ENCODE measurements at regions not wholly inside any gene's neighbourhood (a gene's known extent, or its start where the extent isn't known, plus 50 kb on each side); places are given as distances from the start of the nearest gene placed in this dataset.
A peak's percentile ranks its signal among the peaks of the same experiment; 100 is the strongest.

GRCh38 chr12:124214574-124214973 lies 80.3 kb upstream of the RFLNA start:
- Histone ChIP-seq H2AFZ (replicated peaks) (no peak overlapping the region), H3K79me2 (ENCODE audit: low read depth) (no peaks in the 10 kb centered on the region), H3K36me3 (no peaks in the 10 kb centered on the region), H3K4me2 (no peak overlapping the region), H3K27me3 (no peaks in the 10 kb centered on the region), H4K20me1 (ENCODE audit: low read depth) (peaks cover 3% of the 10 kb centered on the region), H3K27ac (no peak overlapping the region), H3K9ac (no peak overlapping the region), H3K4me3 (no peak overlapping the region), H3K9me3 (ENCODE audit: low read depth) (no peaks in the 10 kb centered on the region), H3K4me1 (peaks cover 21% of the 10 kb centered on the region), H3F3A (ENCODE audit: low read depth) (peaks cover 28% of the 10 kb centered on the region)
- Mint-ChIP-seq H3K27me3 (ENCODE audit: insufficient read depth, low read depth) (peaks cover 2% of the 10 kb centered on the region), H3K4me1 (peaks cover 35% of the 10 kb centered on the region), H3K36me3 (peaks cover 11% of the 10 kb centered on the region), H3K27ac (peak overlapping the region; percentile 21), H3K4me3 (no peak overlapping the region), H3K9me3 (peaks cover 35% of the 10 kb centered on the region)
- no peak for TF ChIP-seq EZH2 (IDR thresholded peaks at IDR 0.05)
- TF ChIP-seq EZH2phosphoT487 (IDR thresholded peaks at IDR 0.05) = no peak
- no peak for TF ChIP-seq CTCF (IDR thresholded peaks at IDR 0.05)
- DNase-seq (ENCODE audit: low spot score) = no peak

DNA sequence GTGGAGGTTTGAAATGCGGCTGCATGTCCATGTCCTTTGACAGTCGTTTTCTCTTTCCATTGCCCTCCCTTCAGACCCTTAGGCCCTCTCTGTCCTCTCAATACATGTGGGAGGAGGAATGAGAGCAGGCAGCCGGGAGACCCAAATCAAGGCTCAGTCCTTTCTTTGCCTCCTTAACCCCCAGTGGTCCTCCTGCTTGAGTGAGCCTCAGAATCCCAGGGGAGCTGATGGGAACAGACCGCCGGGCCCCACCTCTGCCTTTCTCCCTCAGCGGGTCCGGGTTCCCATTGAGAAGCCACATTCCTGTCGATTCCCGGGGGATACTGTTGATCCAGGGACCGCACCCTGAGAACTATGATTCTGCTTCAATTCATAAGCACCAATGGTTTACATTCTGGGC lies 77.9 kb upstream of the RFLNA start:
- H3K9me3 Mint-ChIP-seq = peaks cover 29% of the 10 kb centered on the region
- H3K36me3 Mint-ChIP-seq = peaks cover 11% of the 10 kb centered on the region
- Histone ChIP-seq H3K9me3 (ENCODE audit: low read depth) (no peaks in the 10 kb centered on the region), H3K79me2 (ENCODE audit: low read depth) (no peaks in the 10 kb centered on the region), H3K4me3 (no peak overlapping the region), H3K27ac (no peak overlapping the region), H2AFZ (replicated peaks) (no peak overlapping the region), H3K36me3 (no peaks in the 10 kb centered on the region), H3K4me1 (peaks cover 21% of the 10 kb centered on the region), H3F3A (ENCODE audit: low read depth) (peaks cover 28% of the 10 kb centered on the region), H3K9ac (no peak overlapping the region), H3K4me2 (peak overlapping the region; percentile 46), H4K20me1 (ENCODE audit: low read depth) (peaks cover 3% of the 10 kb centered on the region), H3K27me3 (no peaks in the 10 kb centered on the region)
- H3K4me3 Mint-ChIP-seq = no peak overlapping the region
- TF ChIP-seq EZH2 (IDR thresholded peaks at IDR 0.05) (no peak), CTCF (IDR thresholded peaks at IDR 0.05) (no peak), EZH2phosphoT487 (IDR thresholded peaks at IDR 0.05) (no peak)
- peak overlapping the region; percentile 46 for H3K27ac Mint-ChIP-seq
- H3K4me1 Mint-ChIP-seq = peaks cover 28% of the 10 kb centered on the region
- H3K27me3 Mint-ChIP-seq (ENCODE audit: insufficient read depth, low read depth) = peaks cover 6% of the 10 kb centered on the region
- DNase-seq (ENCODE audit: low spot score) = peak; percentile 50

DNA sequence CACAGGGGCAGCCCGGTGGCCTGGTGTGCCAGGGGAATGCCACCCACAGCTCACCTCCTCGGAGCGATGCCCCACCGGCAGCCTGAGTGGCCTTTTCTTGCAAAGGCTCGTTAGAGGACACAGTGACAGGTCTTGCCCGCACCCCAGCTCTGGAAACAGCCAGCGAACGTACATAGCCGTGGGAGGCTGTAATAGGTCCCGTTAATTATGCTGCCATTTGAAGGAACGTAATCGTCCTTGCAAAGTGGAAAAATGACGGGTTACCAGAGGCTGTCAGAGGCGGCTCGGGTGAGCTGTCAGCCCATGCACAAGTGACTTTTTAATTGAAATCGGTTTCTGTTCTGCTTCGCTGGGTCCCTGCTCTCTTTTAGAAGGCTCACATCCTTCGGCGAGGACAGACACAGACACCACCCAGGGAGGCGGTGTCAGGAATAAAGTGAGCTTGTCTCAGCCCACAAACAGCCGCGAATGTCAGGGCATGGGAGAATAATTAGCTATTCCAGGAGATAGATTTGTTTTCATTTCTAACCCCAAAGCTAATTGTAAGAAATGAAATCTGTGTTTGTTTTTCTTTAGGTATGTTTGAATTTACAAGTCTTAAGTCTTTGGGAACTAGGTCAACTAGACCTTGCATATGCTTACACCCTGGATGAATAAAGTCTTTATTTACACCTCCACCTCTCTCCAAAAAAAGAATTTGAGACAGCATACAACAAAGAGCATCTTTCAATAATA lies 77.2 kb upstream of the RFLNA start:
- peaks cover 11% of the 10 kb centered on the region for H3K36me3 Mint-ChIP-seq
- H3K4me1 Mint-ChIP-seq = peaks cover 28% of the 10 kb centered on the region
- H3K79me2 ChIP-seq (ENCODE audit: low read depth) = no peaks in the 10 kb centered on the region
- no peak for TF ChIP-seq CTCF (IDR thresholded peaks at IDR 0.05)
- TF ChIP-seq EZH2 (IDR thresholded peaks at IDR 0.05) = no peak
- TF ChIP-seq EZH2phosphoT487 (IDR thresholded peaks at IDR 0.05) = no peak
- H3K9me3 Mint-ChIP-seq = peaks cover 29% of the 10 kb centered on the region
- H3K4me1 ChIP-seq = peaks cover 21% of the 10 kb centered on the region
- H3F3A ChIP-seq (ENCODE audit: low read depth) = peaks cover 28% of the 10 kb centered on the region
- no peaks in the 10 kb centered on the region for H3K36me3 ChIP-seq
- H2AFZ ChIP-seq (replicated peaks) = no peak overlapping the region
- no peaks in the 10 kb centered on the region for H3K27me3 ChIP-seq
- peaks cover 7% of the 10 kb centered on the region for H3K27me3 Mint-ChIP-seq (ENCODE audit: insufficient read depth, low read depth)
- peak overlapping the region; percentile 17 for H3K4me3 ChIP-seq
- peak overlapping the region; percentile 46 for H3K4me2 ChIP-seq
- no peak overlapping the region for H3K9ac ChIP-seq
- peak overlapping the region; percentile 2 for H3K27ac Mint-ChIP-seq
- H3K9me3 ChIP-seq (ENCODE audit: low read depth) = no peaks in the 10 kb centered on the region
- peaks cover 3% of the 10 kb centered on the region for H4K20me1 ChIP-seq (ENCODE audit: low read depth)
- H3K27ac ChIP-seq = no peak overlapping the region
- DNase-seq (ENCODE audit: low spot score) = peak; percentile 70
- peak overlapping the region; percentile 72 for H3K4me3 Mint-ChIP-seq

Data from neural progenitor cell (in vitro differentiated cells).